ENCODE measurements at regions not wholly inside any gene's neighbourhood (a gene's known extent, or its start where the extent isn't known, plus 50 kb on each side); places are given as distances from the start of the nearest gene placed in this dataset.

- TF ChIP-seq CTCF (IDR thresholded peaks at IDR 0.05) (no peak), EZH2 (IDR thresholded peaks at IDR 0.05) (no peak), EZH2phosphoT487 (IDR thresholded peaks at IDR 0.05) (no peak)
Measured at GRCh38 chr3:39644176-39644575, 165.2 kb upstream of the MYRIP start.

Data from neural progenitor cell (in vitro differentiated cells).